GM06990 (cell line): ENCODE measurements at regions not wholly inside any gene's neighbourhood (a gene's known extent, or its start where the extent isn't known, plus 50 kb on each side); places are given as distances from the start of the nearest gene placed in this dataset.

ENCODE experiments used
- DNase-seq: peaks from one replicate; pipeline ENCODE4 v3.0.0-alpha.2; 2011; ENCODE audit not compliant: insufficient read length; ENCODE audit errors: extremely low read depth
- H3K27me3 ChIP-seq: replicated peaks from 2 replicates; pipeline ENCODE4 v1.6.0; 2011; ENCODE audit warnings: low read length; ENCODE audit not compliant: control insufficient read depth, insufficient read depth
- H3K36me3 ChIP-seq: 2 replicates; pipeline ENCODE4 v1.5.1; 2011; ENCODE audit warnings: low read length; ENCODE audit not compliant: control insufficient read depth, insufficient read depth
- H3K4me3 ChIP-seq: replicated peaks from 2 replicates; pipeline ENCODE4 v1.5.1; 2011; ENCODE audit warnings: low read depth, mild to moderate bottlenecking, control low read depth, low read length
- CTCF ChIP-seq: IDR thresholded peaks from 2 replicates; pipeline ENCODE4 v1.5.1; 2011; ENCODE audit warnings: low read length, control low read depth, mild to moderate bottlenecking, inconsistent platforms; ENCODE audit not compliant: insufficient read depth, poor library complexity, severe bottlenecking

- H3K36me3 ChIP-seq, result no peaks in the 10 kb centered on the region
- DNase-seq, result no peak
- TF ChIP-seq CTCF, result no peak
- no peak overlapping the region for H3K4me3 ChIP-seq
- H3K27me3 ChIP-seq, result no peaks in the 10 kb centered on the region
Measured at GRCh38 chr10:4181081-4181480, 396.1 kb upstream of the KLF6 start.

- no peak for DNase-seq
- Histone ChIP-seq H3K36me3 (no peaks in the 10 kb centered on the region), H3K4me3 (no peak overlapping the region), H3K27me3 (no peaks in the 10 kb centered on the region)
- no peak for TF ChIP-seq CTCF
Measured at GRCh38 chr10:4177791-4178190, 392.8 kb upstream of the KLF6 start.

- H3K4me3 ChIP-seq, result no peak overlapping the region
- peak; percentile 18 for DNase-seq
- no peak for TF ChIP-seq CTCF
- no peaks in the 10 kb centered on the region for H3K27me3 ChIP-seq
- no peaks in the 10 kb centered on the region for H3K36me3 ChIP-seq
Measured at GRCh38 chr10:4176500-4177281, 391.7 kb upstream of the KLF6 start.

GRCh38 chr10:4174197-4174596, 389.2 kb upstream of the KLF6 start:
- no peaks in the 10 kb centered on the region for H3K36me3 ChIP-seq
- DNase-seq, result no peak

GRCh38 chr10:4170633-4171314, 385.8 kb upstream of the KLF6 start:
- Histone ChIP-seq H3K4me3 (no peak overlapping the region), H3K36me3 (no peaks in the 10 kb centered on the region), H3K27me3 (no peaks in the 10 kb centered on the region)
- DNase-seq, result peak; percentile 27
- no peak for TF ChIP-seq CTCF

More at GRCh38 chr10:4174197-4174596, 389.2 kb upstream of the KLF6 start:
- Histone ChIP-seq H3K27me3 (no peaks in the 10 kb centered on the region), H3K4me3 (no peak overlapping the region)
- TF ChIP-seq CTCF, result no peak
